ENCODE measurements at regions not wholly inside any gene's neighbourhood (a gene's known extent, or its start where the extent isn't known, plus 50 kb on each side); places are given as distances from the start of the nearest gene placed in this dataset.

DNA sequence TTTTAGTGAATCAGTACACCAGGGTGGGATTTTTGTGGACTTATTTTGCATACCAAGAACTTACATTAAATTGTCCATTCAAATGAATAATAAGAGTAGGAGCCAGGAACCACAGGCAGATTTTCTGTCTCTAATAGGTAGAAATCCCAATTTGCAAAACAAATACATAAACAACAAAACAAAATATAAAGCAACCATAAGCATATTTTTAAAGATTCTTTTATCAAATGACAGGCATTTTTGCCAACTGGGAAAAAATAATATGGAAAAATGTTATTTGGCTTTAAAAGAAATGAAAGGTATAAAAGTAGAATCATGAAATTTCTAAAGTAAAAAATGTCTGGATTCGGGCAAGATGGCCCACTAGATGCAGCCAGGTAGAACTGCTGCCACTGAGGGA is 71.2 kb upstream of the PDE7B start:
- Histone ChIP-seq H3K27ac (no peak overlapping the region), H3K9me3 (no peaks in the 10 kb centered on the region), H3K27me3 (no peaks in the 10 kb centered on the region), H3K36me3 (no peaks in the 10 kb centered on the region), H3K4me1 (no peaks in the 10 kb centered on the region), H3K4me3 (no peak overlapping the region)
- DNase-seq, result no peak
- intact Hi-C loops (cut with DNase I), result no loop called here
- 64% methylated on average over 1 of the region's 1 CpG for WGBS (ENCODE audit: insufficient coverage, low coverage, low lambda C conversion rate, missing lambda C conversion rate)
- ATAC-seq, result no peak
- no peak for TF ChIP-seq POLR2A (IDR thresholded peaks at IDR 0.05)
- TF ChIP-seq, protein P1, sequence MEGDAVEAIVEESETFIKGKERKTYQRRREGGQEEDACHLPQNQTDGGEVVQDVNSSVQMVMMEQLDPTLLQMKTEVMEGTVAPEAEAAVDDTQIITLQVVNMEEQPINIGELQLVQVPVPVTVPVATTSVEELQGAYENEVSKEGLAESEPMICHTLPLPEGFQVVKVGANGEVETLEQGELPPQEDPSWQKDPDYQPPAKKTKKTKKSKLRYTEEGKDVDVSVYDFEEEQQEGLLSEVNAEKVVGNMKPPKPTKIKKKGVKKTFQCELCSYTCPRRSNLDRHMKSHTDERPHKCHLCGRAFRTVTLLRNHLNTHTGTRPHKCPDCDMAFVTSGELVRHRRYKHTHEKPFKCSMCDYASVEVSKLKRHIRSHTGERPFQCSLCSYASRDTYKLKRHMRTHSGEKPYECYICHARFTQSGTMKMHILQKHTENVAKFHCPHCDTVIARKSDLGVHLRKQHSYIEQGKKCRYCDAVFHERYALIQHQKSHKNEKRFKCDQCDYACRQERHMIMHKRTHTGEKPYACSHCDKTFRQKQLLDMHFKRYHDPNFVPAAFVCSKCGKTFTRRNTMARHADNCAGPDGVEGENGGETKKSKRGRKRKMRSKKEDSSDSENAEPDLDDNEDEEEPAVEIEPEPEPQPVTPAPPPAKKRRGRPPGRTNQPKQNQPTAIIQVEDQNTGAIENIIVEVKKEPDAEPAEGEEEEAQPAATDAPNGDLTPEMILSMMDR (IDR thresholded peaks at IDR 0.05), result no peak

DNA sequence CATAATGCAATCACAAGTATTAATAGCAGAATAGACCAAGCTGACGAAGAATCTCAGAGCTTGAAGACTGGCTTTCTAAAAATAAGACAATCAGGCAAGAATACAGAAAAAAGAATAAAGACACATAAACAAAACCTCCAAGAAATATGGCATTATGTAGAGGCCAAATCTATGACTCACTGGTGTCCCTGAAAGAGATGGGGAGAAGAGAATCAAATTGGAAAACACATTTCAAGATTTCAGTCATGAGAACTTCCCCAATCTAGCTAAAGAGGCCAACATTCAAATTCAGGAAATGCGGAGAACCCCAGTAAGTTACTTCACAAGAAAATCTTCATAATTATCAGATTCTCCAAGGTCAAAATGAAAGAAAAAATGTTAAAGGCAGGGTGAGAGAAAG is 69.0 kb upstream of the PDE7B start:
- DNase-seq (no peak), ATAC-seq (no peak)
- Histone ChIP-seq H3K4me1 (no peaks in the 10 kb centered on the region), H3K36me3 (no peaks in the 10 kb centered on the region), H3K4me3 (no peak overlapping the region), H3K27ac (no peak overlapping the region), H3K9me3 (no peaks in the 10 kb centered on the region), H3K27me3 (no peaks in the 10 kb centered on the region)
- WGBS (ENCODE audit: insufficient coverage, low coverage, low lambda C conversion rate, missing lambda C conversion rate), result 95% methylated on average over 2 of the region's 2 CpGs
- TF ChIP-seq, protein P1 (IDR thresholded peaks at IDR 0.05), result no peak
- TF ChIP-seq POLR2A (IDR thresholded peaks at IDR 0.05), result no peak
- intact Hi-C loops (cut with DNase I), result no loop called here

DNA sequence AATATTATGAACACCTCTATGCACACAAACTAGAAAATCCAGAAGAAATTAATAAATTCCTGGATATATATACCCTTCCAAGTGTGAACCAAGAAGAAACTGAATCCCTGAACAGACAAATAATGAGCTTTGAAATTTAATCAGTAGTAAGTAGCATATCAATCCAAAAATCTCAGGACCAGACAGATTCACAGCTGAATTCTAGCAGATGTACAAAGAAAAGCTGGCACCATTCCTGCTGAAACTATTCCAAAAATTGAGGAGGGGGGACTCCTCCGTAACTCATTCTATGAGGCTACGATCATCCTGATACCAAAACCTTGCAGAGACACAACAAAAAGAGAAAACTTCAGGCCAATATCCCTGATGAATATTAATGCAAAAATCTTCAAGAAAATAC is 67.0 kb upstream of the PDE7B start:
- intact Hi-C loops (cut with DNase I), result no loop called here
- 78% methylated on average over 2 of the region's 2 CpGs for WGBS (ENCODE audit: insufficient coverage, low coverage, low lambda C conversion rate, missing lambda C conversion rate)
- no peaks in the 10 kb centered on the region for H3K36me3 ChIP-seq

DNA sequence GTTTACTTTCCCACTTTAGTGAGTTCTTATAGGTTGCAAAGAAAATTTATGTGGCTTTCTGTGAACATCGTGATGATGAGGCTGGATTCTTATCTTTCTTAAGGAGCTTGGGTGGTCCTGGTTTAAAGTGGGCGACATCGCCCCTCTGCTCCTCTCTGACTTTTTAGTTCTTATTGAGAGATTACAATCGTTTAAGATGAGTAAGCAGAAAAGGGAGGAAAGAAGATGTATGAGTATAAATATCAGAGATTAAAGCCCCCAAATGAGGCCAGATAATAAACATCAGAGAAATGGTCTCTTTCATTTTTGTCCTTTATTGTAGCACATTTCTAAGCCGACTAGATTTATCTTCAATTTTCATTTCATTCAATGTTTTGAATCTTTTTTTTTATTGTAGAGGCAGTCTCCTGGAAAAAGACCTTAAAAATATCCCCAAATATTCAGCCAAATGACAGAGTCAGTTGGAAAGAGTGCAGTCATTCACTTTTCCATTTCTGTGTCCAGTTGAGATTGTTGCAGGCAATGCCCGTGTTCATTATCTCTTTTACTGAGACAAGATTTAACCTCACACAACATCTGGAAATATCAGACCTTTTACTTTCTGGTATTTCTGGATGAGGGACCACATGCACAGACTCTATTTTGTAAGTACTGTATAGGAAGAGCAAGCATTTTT is 62.0 kb upstream of the PDE7B start:
- H3K9me3 ChIP-seq, result no peaks in the 10 kb centered on the region
- TF ChIP-seq, protein P1 (IDR thresholded peaks at IDR 0.05), result no peak
- no peak for TF ChIP-seq POLR2A (IDR thresholded peaks at IDR 0.05)
- intact Hi-C loops (cut with DNase I), result no loop called here
- 61% methylated on average over 6 of the region's 6 CpGs for WGBS (ENCODE audit: insufficient coverage, low coverage, low lambda C conversion rate, missing lambda C conversion rate)
- no peaks in the 10 kb centered on the region for H3K36me3 ChIP-seq
- no peaks in the 10 kb centered on the region for H3K4me1 ChIP-seq
- H3K4me3 ChIP-seq, result no peak overlapping the region
- ATAC-seq (no peak), DNase-seq (no peak)
- no peaks in the 10 kb centered on the region for H3K27me3 ChIP-seq
- H3K27ac ChIP-seq, result no peak overlapping the region

More for the DNA sequence above, 67.0 kb upstream of the PDE7B start:
- Histone ChIP-seq H3K27ac (no peak overlapping the region), H3K4me3 (no peak overlapping the region), H3K27me3 (no peaks in the 10 kb centered on the region), H3K4me1 (no peaks in the 10 kb centered on the region), H3K9me3 (no peaks in the 10 kb centered on the region)
- no peak for TF ChIP-seq POLR2A (IDR thresholded peaks at IDR 0.05)
- TF ChIP-seq, protein P1 (IDR thresholded peaks at IDR 0.05), result no peak
- DNase-seq (no peak), ATAC-seq (no peak)

DNA sequence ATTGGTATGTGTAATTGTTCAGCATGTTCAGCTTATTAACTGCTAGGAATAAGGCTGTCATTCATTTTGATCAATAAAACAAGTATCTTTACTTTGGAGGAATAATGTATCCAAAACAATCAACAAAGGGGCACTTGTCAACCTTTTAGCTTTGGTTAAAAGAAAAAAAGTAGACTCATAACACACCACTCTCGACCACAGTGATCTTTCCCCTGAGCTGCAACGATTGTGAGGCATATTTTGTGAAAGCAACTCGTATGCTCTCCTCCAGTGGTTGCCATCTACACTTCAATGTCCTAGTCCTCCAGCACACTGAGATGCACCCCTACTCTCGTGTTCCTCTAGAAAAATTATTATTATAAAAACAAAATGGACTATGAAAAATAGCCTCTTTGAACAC is 60.1 kb upstream of the PDE7B start:
- intact Hi-C loops (cut with DNase I), result no loop called here
- DNase-seq (no peak), ATAC-seq (no peak)
- Histone ChIP-seq H3K27ac (no peak overlapping the region), H3K4me1 (no peaks in the 10 kb centered on the region), H3K36me3 (no peaks in the 10 kb centered on the region), H3K9me3 (no peaks in the 10 kb centered on the region), H3K4me3 (no peak overlapping the region), H3K27me3 (no peaks in the 10 kb centered on the region)
- TF ChIP-seq POLR2A (IDR thresholded peaks at IDR 0.05), result no peak
- TF ChIP-seq, protein P1 (IDR thresholded peaks at IDR 0.05), result no peak
- WGBS (ENCODE audit: insufficient coverage, low coverage, low lambda C conversion rate, missing lambda C conversion rate), result 54% methylated on average over 4 of the region's 4 CpGs

Data from right lobe of liver (tissue), 6 donors.